ENCODE measurements at regions not wholly inside any gene's neighbourhood (a gene's known extent, or its start where the extent isn't known, plus 50 kb on each side); places are given as distances from the start of the nearest gene placed in this dataset.

DNA sequence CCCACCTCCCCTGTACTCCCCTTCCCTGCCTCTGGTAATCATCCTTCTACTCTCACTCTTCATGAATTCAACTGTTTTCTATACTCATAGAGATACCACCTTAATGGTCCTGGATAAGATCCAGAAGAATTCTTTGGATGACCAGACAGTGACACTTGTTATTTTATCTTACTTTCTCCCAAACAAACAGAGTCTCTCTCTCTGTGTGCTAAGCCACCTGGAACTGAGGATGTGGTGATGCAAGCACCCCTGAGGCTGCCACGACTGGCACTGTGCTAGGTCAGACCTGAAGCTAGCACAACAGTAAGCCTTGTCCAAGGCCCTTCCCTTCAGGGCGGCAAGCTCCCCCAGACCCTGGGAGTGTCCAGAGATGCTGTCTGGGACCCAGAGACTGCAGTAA, 250.2 kb downstream of the C12orf50 start:
- DNase-seq (ENCODE audit: low spot score) = no peak
- TF ChIP-seq, protein P1, sequence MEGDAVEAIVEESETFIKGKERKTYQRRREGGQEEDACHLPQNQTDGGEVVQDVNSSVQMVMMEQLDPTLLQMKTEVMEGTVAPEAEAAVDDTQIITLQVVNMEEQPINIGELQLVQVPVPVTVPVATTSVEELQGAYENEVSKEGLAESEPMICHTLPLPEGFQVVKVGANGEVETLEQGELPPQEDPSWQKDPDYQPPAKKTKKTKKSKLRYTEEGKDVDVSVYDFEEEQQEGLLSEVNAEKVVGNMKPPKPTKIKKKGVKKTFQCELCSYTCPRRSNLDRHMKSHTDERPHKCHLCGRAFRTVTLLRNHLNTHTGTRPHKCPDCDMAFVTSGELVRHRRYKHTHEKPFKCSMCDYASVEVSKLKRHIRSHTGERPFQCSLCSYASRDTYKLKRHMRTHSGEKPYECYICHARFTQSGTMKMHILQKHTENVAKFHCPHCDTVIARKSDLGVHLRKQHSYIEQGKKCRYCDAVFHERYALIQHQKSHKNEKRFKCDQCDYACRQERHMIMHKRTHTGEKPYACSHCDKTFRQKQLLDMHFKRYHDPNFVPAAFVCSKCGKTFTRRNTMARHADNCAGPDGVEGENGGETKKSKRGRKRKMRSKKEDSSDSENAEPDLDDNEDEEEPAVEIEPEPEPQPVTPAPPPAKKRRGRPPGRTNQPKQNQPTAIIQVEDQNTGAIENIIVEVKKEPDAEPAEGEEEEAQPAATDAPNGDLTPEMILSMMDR (IDR thresholded peaks at IDR 0.05; ENCODE audit: extremely low read depth, missing control alignments) = no peak

DNA sequence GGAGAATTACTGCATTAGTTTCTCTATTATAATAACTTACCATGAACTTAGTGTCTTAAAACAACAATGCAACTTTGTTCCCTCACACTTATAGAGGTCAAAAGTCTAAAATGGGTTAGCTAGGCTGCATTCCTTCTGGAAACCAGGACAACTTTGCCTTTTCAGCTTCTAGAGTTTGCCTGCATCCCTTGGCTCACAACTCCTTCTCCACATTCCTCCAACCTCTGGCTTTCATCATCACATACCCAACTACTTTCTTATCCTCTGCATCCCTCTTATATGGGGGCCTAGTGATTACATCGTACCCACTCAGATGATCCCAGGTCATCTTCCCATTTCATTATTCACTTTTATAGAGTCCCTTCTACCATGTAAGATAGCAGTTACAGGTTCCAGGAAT, 251.1 kb downstream of the C12orf50 start:
- no peak for DNase-seq (ENCODE audit: low spot score)
- TF ChIP-seq, protein P1 (IDR thresholded peaks at IDR 0.05; ENCODE audit: extremely low read depth, missing control alignments) = no peak

DNA sequence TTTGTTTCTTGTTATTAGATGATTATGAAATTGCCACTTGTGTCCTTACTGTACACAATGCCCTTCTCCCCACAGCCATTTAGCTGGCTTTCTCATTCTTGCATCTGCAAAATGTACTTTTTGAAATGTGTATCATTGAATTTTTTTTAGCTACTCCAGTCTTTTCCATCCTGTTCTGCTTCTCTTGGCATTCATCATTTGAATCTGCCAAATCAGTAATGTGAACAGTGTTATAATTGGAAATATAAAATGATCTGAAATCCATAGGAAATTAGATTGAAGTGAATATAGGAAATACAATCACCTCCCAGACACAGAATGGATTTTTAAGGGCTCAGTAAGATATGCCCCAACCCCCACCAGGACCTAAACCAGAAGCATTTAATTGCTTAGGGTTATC, 253.4 kb downstream of the C12orf50 start:
- no peak for DNase-seq (ENCODE audit: low spot score)
- TF ChIP-seq, protein P1 (IDR thresholded peaks at IDR 0.05; ENCODE audit: extremely low read depth, missing control alignments) = no peak

- DNase-seq (ENCODE audit: low spot score) = no peak
- TF ChIP-seq, protein P1 (IDR thresholded peaks at IDR 0.05; ENCODE audit: extremely low read depth, missing control alignments) = no peak
Measured at GRCh38 chr12:87775051-87775450, 254.2 kb downstream of the C12orf50 start.

GRCh38 chr12:87772401-87772800, 256.8 kb downstream of the C12orf50 start:
- DNase-seq (ENCODE audit: low spot score) = no peak
- TF ChIP-seq, protein P1 (IDR thresholded peaks at IDR 0.05; ENCODE audit: extremely low read depth, missing control alignments) = no peak

- TF ChIP-seq, protein P1 (IDR thresholded peaks at IDR 0.05; ENCODE audit: extremely low read depth, missing control alignments) = no peak
- DNase-seq (ENCODE audit: low spot score) = no peak
Measured at GRCh38 chr12:87768501-87769287, 260.5 kb downstream of the C12orf50 start.

- TF ChIP-seq, protein P1 (IDR thresholded peaks at IDR 0.05; ENCODE audit: extremely low read depth, missing control alignments) = no peak
Measured at GRCh38 chr12:87766044-87766443, 263.2 kb downstream of the C12orf50 start.

More at GRCh38 chr12:87766044-87766443, 263.2 kb downstream of the C12orf50 start:
- DNase-seq (ENCODE audit: low spot score) = no peak

All from GM20000 (cell line).